ENCODE measurements at regions not wholly inside any gene's neighbourhood (a gene's known extent, or its start where the extent isn't known, plus 50 kb on each side); places are given as distances from the start of the nearest gene placed in this dataset.

- DNase-seq (ENCODE audit: low spot score) = no peak
- intact Hi-C loops (cut with micrococcal nuclease; ENCODE audit: unreplicated experiment) = no loop called here
- H3K4me3 ChIP-seq (ENCODE audit: low read depth, low read length, poor library complexity, severe bottlenecking) = no peak overlapping the region
- no peak overlapping the region for H3K4me2 ChIP-seq (ENCODE audit: low read length)
- no peaks in the 10 kb centered on the region for H3K36me3 ChIP-seq (ENCODE audit: insufficient read depth, low read length)
- H3K9me3 ChIP-seq (ENCODE audit: low read length) = no peaks in the 10 kb centered on the region
- POLR2A ChIA-PET = no interaction called here
- no peaks in the 10 kb centered on the region for H4K20me1 ChIP-seq (ENCODE audit: insufficient read depth, low read length)
- no peak for TF ChIP-seq CTCF (conservative IDR thresholded peaks at IDR 0.05; ENCODE audit: low read length)
- H2AFZ ChIP-seq (ENCODE audit: low read length) = no peak overlapping the region
- H3K79me2 ChIP-seq (ENCODE audit: insufficient read depth, low read depth, low read length) = no peaks in the 10 kb centered on the region
- CTCF ChIA-PET (ENCODE audit: unreplicated experiment) = no interaction called here
- no peaks in the 10 kb centered on the region for H3K9me2 ChIP-seq (ENCODE audit: insufficient read depth, low read length)
- no peak overlapping the region for H3K27ac ChIP-seq (ENCODE audit: low read depth, low read length, poor library complexity, severe bottlenecking)
- H3K4me1 ChIP-seq (ENCODE audit: insufficient read depth, low read length, poor library complexity, severe bottlenecking) = no peaks in the 10 kb centered on the region
- BruUV-seq (replicated peaks) = no TSS peak
These were observed 466.6 kb upstream of the C1orf87 start for GRCh38 chr1:60540141-60540540.

- CTCF ChIA-PET (ENCODE audit: unreplicated experiment) = no interaction called here
- intact Hi-C loops (cut with micrococcal nuclease; ENCODE audit: unreplicated experiment) = no loop called here
- no peaks in the 10 kb centered on the region for H3K9me3 ChIP-seq (ENCODE audit: low read length)
- TF ChIP-seq CTCF (conservative IDR thresholded peaks at IDR 0.05; ENCODE audit: low read length) = no peak
- TF ChIP-seq EZH2phosphoT487 (IDR thresholded peaks at IDR 0.05; ENCODE audit: borderline replicate concordance, low read depth, low read length) = no peak
- DNase-seq (ENCODE audit: low spot score) = no peak
- no TSS peak for BruUV-seq (replicated peaks)
- H3K4me1 ChIP-seq (ENCODE audit: insufficient read depth, low read length, poor library complexity, severe bottlenecking) = no peaks in the 10 kb centered on the region
- H3K9me2 ChIP-seq (ENCODE audit: insufficient read depth, low read length) = no peaks in the 10 kb centered on the region
- H4K20me1 ChIP-seq (ENCODE audit: insufficient read depth, low read length) = no peaks in the 10 kb centered on the region
- H3K79me2 ChIP-seq (ENCODE audit: insufficient read depth, low read depth, low read length) = no peaks in the 10 kb centered on the region
- no peak overlapping the region for H3K27ac ChIP-seq (ENCODE audit: low read depth, low read length, poor library complexity, severe bottlenecking)
- no peak overlapping the region for H3K4me2 ChIP-seq (ENCODE audit: low read length)
- POLR2A ChIA-PET = no interaction called here
- no peak overlapping the region for H2AFZ ChIP-seq (ENCODE audit: low read length)
- H3K4me3 ChIP-seq (ENCODE audit: low read depth, low read length, poor library complexity, severe bottlenecking) = no peak overlapping the region
- no peaks in the 10 kb centered on the region for H3K36me3 ChIP-seq (ENCODE audit: insufficient read depth, low read length)
These were observed 462.1 kb upstream of the C1orf87 start for GRCh38 chr1:60535713-60536112.

GRCh38 chr1:60527567-60527966 lies 454.0 kb upstream of the C1orf87 start:
- CTCF ChIA-PET (ENCODE audit: unreplicated experiment) = no interaction called here
- no TSS peak for BruUV-seq (replicated peaks)

More at GRCh38 chr1:60527567-60527966, 454.0 kb upstream of the C1orf87 start:
- H3K9me2 ChIP-seq (ENCODE audit: insufficient read depth, low read length) = no peaks in the 10 kb centered on the region
- no peak overlapping the region for H3K27ac ChIP-seq (ENCODE audit: low read depth, low read length, poor library complexity, severe bottlenecking)
- no peak overlapping the region for H3K4me3 ChIP-seq (ENCODE audit: low read depth, low read length, poor library complexity, severe bottlenecking)
- no peak overlapping the region for H2AFZ ChIP-seq (ENCODE audit: low read length)
- TF ChIP-seq EZH2phosphoT487 (IDR thresholded peaks at IDR 0.05; ENCODE audit: borderline replicate concordance, low read depth, low read length) (no peak), CTCF (conservative IDR thresholded peaks at IDR 0.05; ENCODE audit: low read length) (no peak)
- POLR2A ChIA-PET = interaction anchor here (1.0 kb wide), 1 partner anchor 11 kb away, joined by 3 read pairs; no protein-coding TSS in a partner anchor
- intact Hi-C loops (cut with micrococcal nuclease; ENCODE audit: unreplicated experiment) = no loop called here
- H3K4me2 ChIP-seq (ENCODE audit: low read length) = no peak overlapping the region
- H3K9me3 ChIP-seq (ENCODE audit: low read length) = no peaks in the 10 kb centered on the region
- H3K79me2 ChIP-seq (ENCODE audit: insufficient read depth, low read depth, low read length) = no peaks in the 10 kb centered on the region
- no peaks in the 10 kb centered on the region for H3K36me3 ChIP-seq (ENCODE audit: insufficient read depth, low read length)
- no peak for DNase-seq (ENCODE audit: low spot score)
- no peaks in the 10 kb centered on the region for H3K4me1 ChIP-seq (ENCODE audit: insufficient read depth, low read length, poor library complexity, severe bottlenecking)
- H4K20me1 ChIP-seq (ENCODE audit: insufficient read depth, low read length) = no peaks in the 10 kb centered on the region

All from OCI-LY7 (cell line).